ENCODE measurements at regions not wholly inside any gene's neighbourhood (a gene's known extent, or its start where the extent isn't known, plus 50 kb on each side); places are given as distances from the start of the nearest gene placed in this dataset.

GRCh38 chrX:9367421-9367820 is 97.4 kb upstream of the TBL1X start:
- TF ChIP-seq CTCF (IDR thresholded peaks at IDR 0.05) (no peak), EZH2 (IDR thresholded peaks at IDR 0.05) (no peak), EZH2phosphoT487 (IDR thresholded peaks at IDR 0.05) (no peak)

All from neural progenitor cell (in vitro differentiated cells).